ENCODE measurements at regions not wholly inside any gene's neighbourhood (a gene's known extent, or its start where the extent isn't known, plus 50 kb on each side); places are given as distances from the start of the nearest gene placed in this dataset.

DNA sequence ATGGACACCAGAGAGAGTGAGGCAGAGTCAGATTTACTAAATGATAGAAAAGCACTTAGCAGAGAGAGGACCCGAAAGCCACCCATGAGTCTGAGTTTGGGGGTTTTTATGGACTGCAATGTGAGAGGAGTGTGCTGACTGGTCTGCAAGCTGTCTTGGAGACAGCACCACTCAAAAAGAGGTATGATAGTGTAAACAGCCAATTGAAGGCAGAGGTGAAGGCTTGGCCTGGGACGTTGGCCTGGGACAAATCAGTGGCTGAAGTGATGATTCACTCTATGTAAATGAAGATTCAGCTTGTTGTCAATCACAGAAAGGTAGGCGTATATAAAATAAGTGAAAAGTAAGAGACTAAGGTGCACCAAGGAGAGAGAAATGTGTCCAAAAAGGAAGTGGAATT is 217.6 kb upstream of the ZFP42 start:
- TF ChIP-seq BHLHE40 (IDR thresholded peaks at IDR 0.05; ENCODE audit: borderline replicate concordance) (no peak), SUZ12 (IDR thresholded peaks at IDR 0.05) (no peak), L3MBTL2 (conservative IDR thresholded peaks at IDR 0.05) (no peak), NFRKB (IDR thresholded peaks at IDR 0.05) (no peak), FOXM1 (IDR thresholded peaks at IDR 0.05; ENCODE audit: borderline replicate concordance) (no peak), FOXK2 (IDR thresholded peaks at IDR 0.05) (no peak), FOXA1 (IDR thresholded peaks at IDR 0.05) (no peak)
